Keratinocyte (primary cell): ENCODE measurements at regions not wholly inside any gene's neighbourhood (a gene's known extent, or its start where the extent isn't known, plus 50 kb on each side); places are given as distances from the start of the nearest gene placed in this dataset.

ENCODE experiments used
- DNase-seq: peaks from one replicate; pipeline ENCODE4 v3.0.0-alpha.2; 2011; ENCODE audit warnings: low read depth, missing footprints, low spot score
- FAIRE-seq: peaks from 2 replicates; lab custom pipeline; 2011; peaks lifted over from hg19 to GRCh38; lab: Jason Lieb, UNC
- H2AFZ ChIP-seq: 2 replicates; pipeline ENCODE4 v1.6.0; 2012; ENCODE audit warnings: low read length, control low read depth, inconsistent platforms; ENCODE audit not compliant: control insufficient read depth
- H3K27ac ChIP-seq: 2 replicates; pipeline ENCODE4 v1.5.1; 2011; ENCODE audit warnings: low read length; ENCODE audit not compliant: control insufficient read depth, insufficient read depth
- H3K27me3 ChIP-seq: 3 replicates; pipeline ENCODE4 v1.6.0; 2011; ENCODE audit warnings: low read length; ENCODE audit not compliant: control insufficient read depth, insufficient read depth; ENCODE audit errors: extremely low read depth
- H3K36me3 ChIP-seq, 2 experiments: 2 replicates in 1 of 2; 3 replicates in 1 of 2; pipeline ENCODE4 v1.5.1; 2011; ENCODE audit warnings: low read length in 2 of 2, mild to moderate bottlenecking in 1 of 2; ENCODE audit not compliant: control insufficient read depth in 2 of 2, insufficient read depth in 2 of 2; ENCODE audit errors: extremely low read depth in 1 of 2
- H3K4me1 ChIP-seq: 3 replicates; pipeline ENCODE4 v1.5.1; 2011; ENCODE audit warnings: low read length; ENCODE audit not compliant: control insufficient read depth, insufficient read depth; ENCODE audit errors: extremely low read depth
- H3K4me2 ChIP-seq: 3 replicates; pipeline ENCODE4 v1.6.0; 2011; ENCODE audit warnings: low read depth, low read length; ENCODE audit not compliant: control insufficient read depth, insufficient read depth; ENCODE audit errors: extremely low read depth
- H3K4me3 ChIP-seq, 3 experiments: fragments of 200-600 bp in 1 of 3; sonication (generic) in 1 of 3; 2 replicates in 2 of 3; 3 replicates in 1 of 3; pipeline ENCODE4 v1.5.1; 2011 to 2016; ENCODE audit warnings: low read length in 3 of 3, mild to moderate bottlenecking in 3 of 3, control low read depth in 2 of 3, inconsistent platforms in 1 of 3, low read depth in 1 of 3, mixed read lengths in 1 of 3, mixed run types in 1 of 3, moderate library complexity in 1 of 3; ENCODE audit not compliant: control insufficient read depth in 2 of 3, insufficient read depth in 2 of 3; ENCODE audit errors: extremely low read depth in 1 of 3
- H3K79me2 ChIP-seq: 2 replicates; pipeline ENCODE4 v1.6.0; 2012; ENCODE audit warnings: low read length; ENCODE audit not compliant: control insufficient read depth, insufficient read depth
- H3K9ac ChIP-seq: 3 replicates; pipeline ENCODE4 v1.6.0; 2011; ENCODE audit warnings: low read length; ENCODE audit not compliant: control insufficient read depth, insufficient read depth; ENCODE audit errors: extremely low read depth
- H3K9me1 ChIP-seq: 3 replicates; pipeline ENCODE4 v1.6.0; 2011; ENCODE audit warnings: low read length; ENCODE audit not compliant: control insufficient read depth, insufficient read depth; ENCODE audit errors: extremely low read depth
- H3K9me3 ChIP-seq: 2 replicates; pipeline ENCODE4 v1.5.1; 2012; ENCODE audit warnings: low read depth, low read length; ENCODE audit not compliant: control insufficient read depth
- H4K20me1 ChIP-seq: 3 replicates; pipeline ENCODE4 v1.6.0; 2011; ENCODE audit warnings: low read length; ENCODE audit not compliant: control insufficient read depth, insufficient read depth; ENCODE audit errors: extremely low read depth
- CTCF ChIP-seq, 3 experiments: IDR thresholded peaks in 1 of 3; conservative IDR thresholded peaks in 1 of 3; optimal IDR thresholded peaks in 1 of 3; 2 replicates in 2 of 3; 3 replicates in 1 of 3; pipeline versions ENCODE3 to v1.5.1; 2011; ENCODE audit warnings: low read length in 3 of 3, mild to moderate bottlenecking in 3 of 3, moderate library complexity in 2 of 3, control low read depth in 1 of 3, inconsistent platforms in 1 of 3; ENCODE audit not compliant: insufficient read depth in 2 of 3; ENCODE audit errors: extremely low read depth in 1 of 3
- EZH2 ChIP-seq: IDR thresholded peaks from one replicate; pipeline ENCODE4 v1.6.1; 2012; ENCODE audit warnings: inconsistent platforms, mild to moderate bottlenecking, low read length, moderate library complexity
- dilution Hi-C: fragments of 300-500 bp; cut with MboI; formaldehyde crosslinking; loops from one replicate; pipeline ENCODE4 v1.7.0; 2020; ENCODE audit warnings: low sequenced_read_pairs; ENCODE audit not compliant: extremely low pct_ligation_motif_present

- Histone ChIP-seq H3K4me1 (no peaks in the 10 kb centered on the region), H3K9me1 (no peaks in the 10 kb centered on the region), H3K79me2 (no peaks in the 10 kb centered on the region), H3K9ac (no peak overlapping the region), H4K20me1 (no peaks in the 10 kb centered on the region), H3K36me3 (no peaks in the 10 kb centered on the region), H3K4me3 (no peak overlapping the region), H3K9me3 (no peaks in the 10 kb centered on the region), H3K27ac (no peak overlapping the region), H3K27me3 (no peaks in the 10 kb centered on the region), H2AFZ (no peak overlapping the region), H3K4me2 (no peak overlapping the region)
- dilution Hi-C loops: no loop called here
- DNase-seq (no peak), FAIRE-seq (no peak)
- TF ChIP-seq CTCF (optimal IDR thresholded peaks at IDR 0.05 in 1 of 3, IDR thresholded peaks at IDR 0.05 in 1 of 3, conservative IDR thresholded peaks at IDR 0.05 in 1 of 3; ENCODE audit: extremely low read depth in 1 of 3, insufficient read depth in 2 of 3, low read length in 3 of 3) (no peak), EZH2 (no peak)
Observed at GRCh38 chr5:125175348-125176004, 429.0 kb upstream of the ZNF608 start.

- Histone ChIP-seq H3K79me2 (no peaks in the 10 kb centered on the region), H3K4me2 (no peak overlapping the region), H3K27ac (no peak overlapping the region), H2AFZ (no peak overlapping the region), H3K27me3 (no peaks in the 10 kb centered on the region), H3K9me1 (no peaks in the 10 kb centered on the region), H3K9ac (no peak overlapping the region), H3K36me3 (no peaks in the 10 kb centered on the region), H4K20me1 (no peaks in the 10 kb centered on the region), H3K4me1 (no peaks in the 10 kb centered on the region), H3K9me3 (no peaks in the 10 kb centered on the region), H3K4me3 (no peak overlapping the region)
- dilution Hi-C loops: no loop called here
- no peak for FAIRE-seq
- TF ChIP-seq CTCF (optimal IDR thresholded peaks at IDR 0.05 in 1 of 3, IDR thresholded peaks at IDR 0.05 in 1 of 3, conservative IDR thresholded peaks at IDR 0.05 in 1 of 3; ENCODE audit: extremely low read depth in 1 of 3, insufficient read depth in 2 of 3, low read length in 3 of 3) (no peak), EZH2 (no peak)
- DNase-seq: no peak
Observed at GRCh38 chr5:125176005-125176390, 429.6 kb upstream of the ZNF608 start.
